ENCODE measurements at regions not wholly inside any gene's neighbourhood (a gene's known extent, or its start where the extent isn't known, plus 50 kb on each side); places are given as distances from the start of the nearest gene placed in this dataset.

GRCh38 chr12:92570056-92570753, 132.6 kb upstream of the PLEKHG7 start (continued):
- TF ChIP-seq MEF2A (IDR thresholded peaks at IDR 0.05; ENCODE audit: borderline replicate concordance, low read depth) (no peak), TEAD4 (IDR thresholded peaks at IDR 0.05; ENCODE audit: borderline replicate concordance, insufficient read depth) (no peak), EZH2phosphoT487 (IDR thresholded peaks at IDR 0.05; ENCODE audit: borderline replicate concordance, low read depth) (no peak), CHD2 (IDR thresholded peaks at IDR 0.05; ENCODE audit: low read length, partially characterized antibody) (peak; percentile 48), GABPA (IDR thresholded peaks at IDR 0.05; ENCODE audit: low read depth) (no peak), RFX5 (IDR thresholded peaks at IDR 0.05; ENCODE audit: low read length) (peak; percentile 59; the same call in 1 of the 2 replicates), SIN3A (IDR thresholded peaks at IDR 0.05; ENCODE audit: borderline replicate concordance, low read depth, low read length) (no peak), NRF1 (IDR thresholded peaks at IDR 0.05; ENCODE audit: low read depth, low read length) (no peak), ZBTB33 (IDR thresholded peaks at IDR 0.05; ENCODE audit: borderline replicate concordance, low read depth) (no peak), FOXM1 (IDR thresholded peaks at IDR 0.05; ENCODE audit: low read depth) (no peak), USF1 (IDR thresholded peaks at IDR 0.05; ENCODE audit: borderline replicate concordance, low read depth) (no peak), NFIC (IDR thresholded peaks at IDR 0.05; ENCODE audit: borderline replicate concordance) (no peak), TAF1 (IDR thresholded peaks at IDR 0.05; ENCODE audit: borderline replicate concordance, low read depth, low read length) (no peak), FOXJ3 (CRISPR knock-in tag; IDR thresholded peaks at IDR 0.05) (no peak)

GRCh38 chr12:92568691-92569090, 134.1 kb upstream of the PLEKHG7 start:
- Histone ChIP-seq H3K27me3 (ENCODE audit: insufficient read depth) (no peaks in the 10 kb centered on the region), H3K36me3 (replicated peaks in 1 of 2; ENCODE audit: control insufficient read depth in 1 of 2, insufficient read depth in 2 of 2, low read length in 1 of 2) (no peaks in the 10 kb centered on the region), H3K27ac (ENCODE audit: low read depth in 2 of 2, low read length in 1 of 2) (no peak overlapping the region), H3F3A (replicated peaks; ENCODE audit: insufficient read depth) (no peaks in the 10 kb centered on the region), H3K9me2 (no peaks in the 10 kb centered on the region), H3K9ac (no peak overlapping the region), H3K4me1 (ENCODE audit: control insufficient read depth in 1 of 2, insufficient read depth in 2 of 2, low read depth in 1 of 2, low read length in 1 of 2) (no peaks in the 10 kb centered on the region; a peak in 2 of 4 replicates), H3K9me3 (no peaks in the 10 kb centered on the region), H3K79me2 (ENCODE audit: insufficient read depth) (no peaks in the 10 kb centered on the region), H4K20me1 (ENCODE audit: insufficient read depth) (no peaks in the 10 kb centered on the region), H3K4me3 (ENCODE audit: low read depth in 2 of 2, low read length in 1 of 2) (no peak overlapping the region), H2AFZ (ENCODE audit: low read depth) (no peak overlapping the region), H3K4me2 (no peak overlapping the region)
- ChIA-PET POLR2A (interaction anchor here (1.1 to 2.6 kb wide), 3 partner anchors 423 to 1187 kb away, joined by 4 to 17 read pairs (median 6); partner anchors contain the start of gene BTG1), CTCF (interaction anchor here (0.7 to 10.3 kb wide), 6 partner anchors 12 to 1213 kb away, joined by 3 to 92 read pairs (median 4); no protein-coding TSS in a partner anchor)
- DNase-seq = no peak
- 68% methylated on average over 2 of the region's 2 CpGs for WGBS (ENCODE audit: low lambda C conversion rate)
- TF ChIP-seq NRF1 (IDR thresholded peaks at IDR 0.05; ENCODE audit: low read depth, low read length) (no peak), RCOR1 (IDR thresholded peaks at IDR 0.05; ENCODE audit: low read length) (no peak), POLR2AphosphoS5 (IDR thresholded peaks at IDR 0.05; ENCODE audit: low read depth, low read length) (no peak), GABPA (IDR thresholded peaks at IDR 0.05; ENCODE audit: low read depth) (no peak), FOXJ3 (CRISPR knock-in tag; IDR thresholded peaks at IDR 0.05) (no peak), FOSL2 (IDR thresholded peaks at IDR 0.05; ENCODE audit: borderline replicate concordance, low read depth) (no peak), FOXM1 (IDR thresholded peaks at IDR 0.05; ENCODE audit: low read depth) (no peak), RXRA (IDR thresholded peaks at IDR 0.05; ENCODE audit: borderline replicate concordance, low read depth) (no peak), GATA2 (CRISPR knock-in tag; IDR thresholded peaks at IDR 0.05) (no peak), SIN3A (IDR thresholded peaks at IDR 0.05; ENCODE audit: borderline replicate concordance, low read depth, low read length) (no peak), NFIC (IDR thresholded peaks at IDR 0.05; ENCODE audit: borderline replicate concordance) (no peak), ZBTB33 (IDR thresholded peaks at IDR 0.05; ENCODE audit: borderline replicate concordance, low read depth) (no peak), RAD21 (IDR thresholded peaks at IDR 0.05; ENCODE audit: low read length) (no peak), USF2 (IDR thresholded peaks at IDR 0.05; ENCODE audit: borderline replicate concordance, low read depth, low read length) (no peak), PBX3 (IDR thresholded peaks at IDR 0.05) (no peak)
